HG02973 (cell line): ENCODE measurements at regions not wholly inside any gene's neighbourhood (a gene's known extent, or its start where the extent isn't known, plus 50 kb on each side); places are given as distances from the start of the nearest gene placed in this dataset.

Experiments
- ATAC-seq: cut with Tn5 transposase; IDR thresholded peaks from one replicate; pipeline ENCODE4 v1.9.1; 2021; ENCODE audit warnings: moderate library complexity; ENCODE audit not compliant: unreplicated experiment

- no peak for ATAC-seq
These were observed 359.9 kb downstream of the CASP12 start for GRCh38 chr11:104538313-104538712.

GRCh38 chr11:104534278-104534677 is 364.0 kb downstream of the CASP12 start:
- no peak for ATAC-seq

- no peak for ATAC-seq
These were observed 366.4 kb downstream of the CASP12 start for GRCh38 chr11:104531894-104532293.

- no peak for ATAC-seq
These were observed 367.1 kb upstream of the PDGFD start for GRCh38 chr11:104531075-104531474.

- ATAC-seq = no peak
These were observed 366.0 kb upstream of the PDGFD start for GRCh38 chr11:104529906-104530305.

GRCh38 chr11:104529213-104529612 is 365.3 kb upstream of the PDGFD start:
- ATAC-seq = no peak

- no peak for ATAC-seq
These were observed 362.1 kb upstream of the PDGFD start for GRCh38 chr11:104526006-104526405.

- ATAC-seq = no peak
These were observed 361.5 kb upstream of the PDGFD start for GRCh38 chr11:104525416-104525815.

GRCh38 chr11:104524254-104524653 is 360.3 kb upstream of the PDGFD start:
- ATAC-seq = no peak

GRCh38 chr11:104523611-104524010 is 359.7 kb upstream of the PDGFD start:
- no peak for ATAC-seq

- ATAC-seq = no peak
These were observed 358.7 kb upstream of the PDGFD start for GRCh38 chr11:104522650-104523049.

- ATAC-seq = no peak
These were observed 358.2 kb upstream of the PDGFD start for GRCh38 chr11:104522123-104522522.

- ATAC-seq = no peak
These were observed 346.2 kb upstream of the PDGFD start for GRCh38 chr11:104510169-104510568.

- no peak for ATAC-seq
These were observed 326.2 kb upstream of the PDGFD start for GRCh38 chr11:104490182-104490581.

GRCh38 chr11:104488561-104488960 is 324.6 kb upstream of the PDGFD start:
- no peak for ATAC-seq

- ATAC-seq = no peak
These were observed 323.3 kb upstream of the PDGFD start for GRCh38 chr11:104487046-104487806.

GRCh38 chr11:104484804-104485554 is 321.0 kb upstream of the PDGFD start:
- ATAC-seq = no peak

- ATAC-seq = no peak
These were observed 313.0 kb upstream of the PDGFD start for GRCh38 chr11:104476898-104477297.

GRCh38 chr11:104476454-104476853 is 312.5 kb upstream of the PDGFD start:
- no peak for ATAC-seq

GRCh38 chr11:104467404-104467803 is 303.5 kb upstream of the PDGFD start:
- ATAC-seq = no peak

- ATAC-seq = no peak
These were observed 301.4 kb upstream of the PDGFD start for GRCh38 chr11:104465321-104465720.

GRCh38 chr11:104464691-104465090 is 300.7 kb upstream of the PDGFD start:
- ATAC-seq = no peak
